ENCODE measurements at regions not wholly inside any gene's neighbourhood (a gene's known extent, or its start where the extent isn't known, plus 50 kb on each side); places are given as distances from the start of the nearest gene placed in this dataset.

- Histone ChIP-seq H3K9me3 (ENCODE audit: low read length) (no peaks in the 10 kb centered on the region), H3K79me2 (replicated peaks; ENCODE audit: insufficient read depth, low read length) (no peaks in the 10 kb centered on the region), H3F3A (ENCODE audit: insufficient read depth, low read length, poor library complexity, severe bottlenecking) (no peaks in the 10 kb centered on the region), H4K20me1 (ENCODE audit: insufficient read depth) (no peaks in the 10 kb centered on the region), H3K27ac (ENCODE audit: low read length) (no peak overlapping the region), H3K36me3 (ENCODE audit: insufficient read depth, low read length) (no peaks in the 10 kb centered on the region), H3K4me3 (ENCODE audit: low read length) (no peak overlapping the region), H3K9me2 (ENCODE audit: insufficient read depth, low read length) (no peaks in the 10 kb centered on the region), H3K27me3 (ENCODE audit: insufficient read depth, low read depth, low read length) (no peaks in the 10 kb centered on the region), H3K4me2 (ENCODE audit: low read length) (no peak overlapping the region), H3K9ac (ENCODE audit: low read length) (no peak overlapping the region), H2AFZ (ENCODE audit: low read depth, low read length) (no peak overlapping the region)
- TF ChIP-seq MXI1 (conservative IDR thresholded peaks at IDR 0.05; ENCODE audit: poor library complexity, severe bottlenecking) (no peak), SMC3 (conservative IDR thresholded peaks at IDR 0.05; ENCODE audit: poor library complexity) (no peak), EZH2 (IDR thresholded peaks at IDR 0.05; ENCODE audit: borderline replicate concordance, insufficient read depth, low read length, poor library complexity, severe bottlenecking) (no peak), CTCF (IDR thresholded peaks at IDR 0.05; ENCODE audit: poor library complexity, severe bottlenecking) (no peak), REST (IDR thresholded peaks at IDR 0.05; ENCODE audit: borderline replicate concordance) (no peak), POLR2AphosphoS5 (IDR thresholded peaks at IDR 0.05) (no peak), RAD21 (conservative IDR thresholded peaks at IDR 0.05) (no peak)
Observed at GRCh38 chr13:71018544-71018943, 848.5 kb downstream of the DACH1 start.

DNA sequence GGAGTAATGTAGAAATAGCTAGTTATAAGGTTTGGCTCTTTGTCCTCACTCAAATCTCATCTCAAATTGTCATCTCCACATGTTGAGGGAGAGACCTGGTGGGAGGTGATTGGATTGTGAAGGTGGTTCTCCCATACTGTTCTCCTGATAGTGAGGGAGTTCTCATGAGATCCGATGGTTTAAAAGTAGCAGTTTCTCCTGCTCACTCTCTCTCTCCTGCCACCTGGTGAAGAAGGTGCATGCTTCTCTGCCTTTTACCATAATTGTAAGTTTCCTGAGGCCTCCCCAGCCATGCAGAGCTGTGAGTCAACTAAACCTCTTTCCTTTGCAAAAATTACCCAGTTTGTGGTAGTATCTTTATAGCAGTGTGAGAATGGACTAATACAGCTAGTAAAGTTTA lies 849.4 kb downstream of the DACH1 start:
- TF ChIP-seq RAD21 (conservative IDR thresholded peaks at IDR 0.05) (no peak), REST (IDR thresholded peaks at IDR 0.05; ENCODE audit: borderline replicate concordance) (no peak), EZH2 (IDR thresholded peaks at IDR 0.05; ENCODE audit: borderline replicate concordance, insufficient read depth, low read length, poor library complexity, severe bottlenecking) (no peak), EP300 (conservative IDR thresholded peaks at IDR 0.05; ENCODE audit: poor library complexity, severe bottlenecking) (no peak), SMC3 (conservative IDR thresholded peaks at IDR 0.05; ENCODE audit: poor library complexity) (no peak), TAF1 (IDR thresholded peaks at IDR 0.05; ENCODE audit: low read depth) (no peak), MXI1 (conservative IDR thresholded peaks at IDR 0.05; ENCODE audit: poor library complexity, severe bottlenecking) (no peak), CTCF (IDR thresholded peaks at IDR 0.05; ENCODE audit: poor library complexity, severe bottlenecking) (no peak), POLR2AphosphoS5 (IDR thresholded peaks at IDR 0.05) (no peak)
- H4K20me1 ChIP-seq (ENCODE audit: insufficient read depth), result no peaks in the 10 kb centered on the region
- no peaks in the 10 kb centered on the region for H3K79me2 ChIP-seq (replicated peaks; ENCODE audit: insufficient read depth, low read length)
- H3K27me3 ChIP-seq (ENCODE audit: insufficient read depth, low read depth, low read length), result no peaks in the 10 kb centered on the region
- H3K9me2 ChIP-seq (ENCODE audit: insufficient read depth, low read length), result no peaks in the 10 kb centered on the region
- no peak overlapping the region for H3K4me3 ChIP-seq (ENCODE audit: low read length)
- H3K4me2 ChIP-seq (ENCODE audit: low read length), result no peak overlapping the region
- no peak overlapping the region for H2AFZ ChIP-seq (ENCODE audit: low read depth, low read length)
- H3K9me3 ChIP-seq (ENCODE audit: low read length), result no peaks in the 10 kb centered on the region
- H3K9ac ChIP-seq (ENCODE audit: low read length), result no peak overlapping the region
- no peaks in the 10 kb centered on the region for H3F3A ChIP-seq (ENCODE audit: insufficient read depth, low read length, poor library complexity, severe bottlenecking)
- H3K36me3 ChIP-seq (ENCODE audit: insufficient read depth, low read length), result no peaks in the 10 kb centered on the region
- H3K27ac ChIP-seq (ENCODE audit: low read length), result no peak overlapping the region

Measured in neural cell (in vitro differentiated cells).